HG03045 (cell line): ENCODE measurements at regions not wholly inside any gene's neighbourhood (a gene's known extent, or its start where the extent isn't known, plus 50 kb on each side); places are given as distances from the start of the nearest gene placed in this dataset.

Experiments used
- ATAC-seq: cut with Tn5 transposase; IDR thresholded peaks from one replicate; pipeline ENCODE4 v1.9.1; 2021; ENCODE audit warnings: mild to moderate bottlenecking, moderate library complexity; ENCODE audit not compliant: unreplicated experiment

DNA sequence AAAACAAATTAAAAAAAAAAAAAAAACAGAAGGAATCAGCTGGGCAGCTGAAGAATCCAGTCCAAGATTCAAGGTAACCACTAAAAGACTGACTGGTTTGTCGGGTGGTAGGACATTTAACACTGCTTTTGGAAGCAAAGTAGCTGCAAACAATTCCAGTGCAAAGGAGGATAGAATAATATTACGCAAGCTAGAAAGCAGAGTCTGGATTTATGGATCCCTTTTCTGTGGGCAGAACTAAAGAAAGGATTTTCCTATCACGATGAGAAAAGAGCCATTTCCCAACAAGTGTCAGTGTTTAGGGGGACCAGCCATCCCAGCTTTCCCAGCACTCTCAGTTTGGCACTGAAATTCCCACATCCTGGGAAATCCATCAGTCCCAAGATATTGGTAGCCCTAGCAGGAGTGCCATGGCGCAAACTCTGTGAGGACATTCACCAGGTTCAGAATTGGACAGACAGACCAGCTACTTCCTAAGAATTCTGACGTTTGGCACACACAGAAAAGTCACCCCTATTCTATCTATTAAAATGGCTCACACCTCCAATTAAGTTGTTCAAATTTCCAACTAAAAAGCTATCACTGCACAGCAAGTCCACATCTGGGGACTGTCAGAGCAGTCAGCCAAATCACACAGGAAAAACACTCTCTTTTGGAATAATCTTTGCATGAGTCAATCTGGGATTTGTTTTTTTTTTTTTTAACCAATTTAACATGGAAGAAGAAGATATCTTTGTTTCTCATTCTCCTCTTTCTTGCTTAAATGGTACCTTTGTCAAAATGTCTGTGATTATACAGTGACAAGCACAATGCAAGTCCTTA is 356.8 kb upstream of the ARID1B start:
- no peak for ATAC-seq

DNA sequence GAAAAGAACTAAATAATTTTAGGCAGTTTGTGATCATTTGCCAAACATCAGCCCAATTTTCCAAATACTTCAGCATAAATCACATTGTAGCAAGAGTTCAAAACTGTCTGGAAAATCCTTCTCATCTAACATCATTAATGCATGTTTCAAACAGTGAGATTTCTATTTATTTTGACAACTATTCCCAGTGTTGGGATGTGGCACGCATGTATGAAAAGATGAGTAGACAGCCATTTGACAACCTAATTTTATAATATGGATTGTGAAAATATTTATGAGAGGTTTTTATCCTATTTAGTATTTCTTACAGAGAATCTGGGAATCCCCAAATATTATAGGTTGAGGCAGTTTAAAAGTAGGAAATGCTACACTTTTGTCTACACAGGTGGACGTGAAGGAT is 357.6 kb upstream of the ARID1B start:
- ATAC-seq: no peak

DNA sequence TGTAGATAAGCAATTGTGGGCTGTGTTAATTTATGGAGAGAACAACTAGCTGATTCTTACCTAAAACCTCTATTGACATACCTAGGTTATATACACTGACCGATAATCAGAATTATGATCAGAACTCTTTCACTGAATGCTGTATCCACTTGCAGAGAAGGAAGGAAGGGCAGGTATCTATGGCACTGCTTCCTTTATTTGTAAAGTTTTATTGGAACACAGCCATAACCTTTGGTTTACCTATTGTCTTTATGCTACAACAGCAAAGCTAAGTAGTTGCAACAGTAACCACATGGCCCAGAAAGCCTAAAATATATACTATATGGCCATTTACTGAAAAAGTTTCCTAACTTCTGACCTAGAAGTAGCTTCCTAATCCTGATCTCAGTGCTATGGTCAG is 358.9 kb upstream of the ARID1B start:
- ATAC-seq: no peak

DNA sequence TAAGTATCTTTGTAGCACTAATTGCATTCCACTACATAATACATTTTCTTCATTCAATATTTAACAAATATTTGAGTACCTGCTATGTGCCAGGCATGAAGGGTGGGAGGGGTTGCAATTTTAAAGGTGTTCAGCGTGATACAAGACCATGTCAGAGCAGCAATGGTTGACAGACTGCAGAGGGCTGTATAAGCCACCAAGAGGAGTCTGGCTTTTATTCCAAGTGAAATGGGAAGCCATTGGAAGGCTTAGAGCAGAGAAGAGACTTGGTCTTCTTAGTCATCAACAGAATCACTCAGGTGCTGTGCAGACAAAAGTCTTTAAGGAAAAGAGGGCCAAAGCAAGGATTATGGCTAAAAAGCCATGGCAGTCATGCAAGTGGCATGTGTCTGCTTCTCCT is 360.8 kb upstream of the ARID1B start:
- ATAC-seq: no peak

DNA sequence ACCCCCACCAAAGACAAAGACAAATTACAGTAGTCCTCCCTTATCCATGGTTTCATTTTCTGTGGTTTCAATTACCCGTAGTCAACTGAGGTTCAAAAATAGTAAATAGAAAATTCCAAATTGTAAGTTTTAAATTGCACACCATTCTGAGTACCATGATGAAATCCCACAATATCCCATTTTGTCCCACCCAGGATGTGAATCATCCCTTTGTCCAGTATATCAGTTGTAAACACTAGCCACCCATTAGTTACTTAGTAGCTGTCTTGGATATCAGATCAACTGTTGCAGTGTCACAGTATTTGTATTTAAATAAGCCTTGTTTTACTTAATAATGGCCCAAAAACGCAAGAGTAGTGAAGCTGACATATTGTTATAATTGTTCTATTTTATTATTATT is 364.0 kb upstream of the ARID1B start:
- no peak for ATAC-seq

DNA sequence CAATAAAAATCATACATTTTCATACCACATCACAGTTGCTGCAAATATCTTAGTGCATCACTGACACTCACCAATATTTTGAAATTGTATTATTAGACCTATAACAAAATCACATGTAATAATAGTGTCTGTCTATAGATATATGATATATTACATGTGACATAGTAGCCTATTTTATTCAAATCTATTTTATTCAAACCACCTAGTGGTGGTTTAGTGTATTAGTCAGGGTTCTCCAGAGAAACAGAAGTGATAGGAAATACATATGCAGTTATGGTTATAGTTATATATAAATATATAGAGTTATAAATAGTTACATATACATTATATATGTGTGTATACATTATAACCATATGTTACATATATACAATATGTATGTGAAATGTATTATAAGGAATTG is 366.5 kb upstream of the ARID1B start:
- no peak for ATAC-seq

DNA sequence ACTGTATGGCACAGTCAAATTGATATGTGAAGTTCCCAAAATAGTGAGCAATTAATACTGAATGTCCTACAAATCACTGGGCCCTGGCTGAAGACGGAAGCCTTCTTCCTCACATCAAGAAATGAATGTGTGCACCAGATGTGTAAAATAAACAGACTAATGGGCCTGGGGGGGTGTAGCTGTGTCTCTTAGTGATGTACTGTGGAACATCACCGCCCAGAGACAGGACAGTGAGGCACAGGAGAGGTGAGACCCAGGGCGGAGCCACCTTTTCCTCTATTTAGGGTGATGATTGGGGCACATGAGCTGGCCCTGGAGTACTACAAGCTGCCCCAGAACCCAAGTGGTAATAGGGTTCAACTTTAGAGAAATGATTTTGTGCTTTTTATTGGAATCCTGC is 368.5 kb upstream of the ARID1B start:
- ATAC-seq: no peak

DNA sequence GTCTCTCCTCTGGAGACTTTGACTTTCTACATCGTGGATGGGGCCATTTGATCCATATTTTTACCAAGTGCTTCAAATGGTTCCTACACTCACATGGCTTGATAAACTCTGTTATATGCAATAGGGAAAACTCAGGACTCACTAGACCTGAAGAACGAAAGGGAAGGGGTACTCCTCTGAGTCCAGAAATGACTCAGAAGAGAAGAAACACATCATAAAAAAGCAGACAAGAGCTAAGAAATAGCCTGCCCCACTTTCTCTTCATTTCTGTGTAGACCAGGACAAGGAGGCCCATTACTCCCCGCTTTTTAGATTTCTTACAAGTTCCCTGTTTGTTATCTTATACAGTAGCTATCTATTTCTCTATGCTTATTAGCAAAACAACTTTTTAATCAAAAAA is 369.8 kb upstream of the ARID1B start:
- ATAC-seq: no peak

DNA sequence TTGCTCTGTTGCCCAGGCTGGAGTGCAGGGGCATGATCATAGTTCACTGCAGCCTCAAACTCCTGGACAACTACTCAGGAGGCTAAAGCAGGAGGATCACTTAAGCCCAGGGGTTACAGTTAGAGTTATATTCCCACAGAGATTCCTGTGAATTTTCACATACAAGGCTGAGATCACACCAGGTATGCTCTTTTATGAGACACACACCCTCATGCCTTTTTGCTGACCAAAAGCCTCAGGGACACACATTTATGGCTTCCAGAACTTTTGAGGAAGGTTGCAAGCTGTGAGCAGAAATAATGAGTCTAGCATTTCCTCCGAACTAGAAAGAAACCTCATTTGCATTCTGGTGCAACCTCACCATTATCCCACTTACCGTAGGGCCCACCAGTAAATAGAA is 370.5 kb upstream of the ARID1B start:
- no peak for ATAC-seq

DNA sequence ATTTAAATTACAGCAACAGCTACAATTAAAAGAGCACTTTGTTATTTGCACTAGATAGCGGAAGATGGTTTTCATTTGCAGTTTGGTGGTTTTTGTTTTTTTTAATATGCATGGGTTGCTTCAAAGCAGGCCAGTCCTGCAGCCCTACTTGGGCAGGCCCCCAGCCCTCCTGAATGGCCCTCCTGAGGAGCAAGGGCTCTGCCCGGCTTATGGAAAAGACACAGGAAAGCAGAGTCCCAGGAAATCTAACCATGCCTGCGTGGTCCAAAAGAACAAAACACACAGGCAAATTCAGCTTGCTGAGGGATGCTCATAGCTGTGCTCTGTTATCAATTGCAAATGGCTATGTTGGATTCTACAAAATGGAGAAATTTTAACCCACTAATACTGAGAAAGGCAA is 371.1 kb upstream of the ARID1B start:
- no peak for ATAC-seq

DNA sequence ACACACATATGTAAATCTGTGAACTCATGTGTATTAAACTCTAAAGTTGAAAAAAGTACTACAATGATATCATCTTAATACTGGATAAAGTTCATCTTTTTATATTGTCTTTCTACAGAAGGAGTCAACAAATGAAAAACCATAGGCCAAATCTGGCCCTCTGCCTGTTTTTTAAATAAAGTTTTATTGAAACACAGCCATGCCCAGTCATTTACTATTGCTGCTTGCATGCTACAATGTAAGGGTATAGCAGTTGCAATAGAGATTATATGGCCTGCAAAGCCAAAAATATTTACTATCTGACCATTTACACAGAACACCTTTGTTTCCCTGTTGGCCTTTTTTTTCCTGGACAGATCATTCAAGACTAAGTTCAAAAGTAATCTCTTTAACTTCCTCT is 374.6 kb upstream of the ARID1B start:
- ATAC-seq: no peak

DNA sequence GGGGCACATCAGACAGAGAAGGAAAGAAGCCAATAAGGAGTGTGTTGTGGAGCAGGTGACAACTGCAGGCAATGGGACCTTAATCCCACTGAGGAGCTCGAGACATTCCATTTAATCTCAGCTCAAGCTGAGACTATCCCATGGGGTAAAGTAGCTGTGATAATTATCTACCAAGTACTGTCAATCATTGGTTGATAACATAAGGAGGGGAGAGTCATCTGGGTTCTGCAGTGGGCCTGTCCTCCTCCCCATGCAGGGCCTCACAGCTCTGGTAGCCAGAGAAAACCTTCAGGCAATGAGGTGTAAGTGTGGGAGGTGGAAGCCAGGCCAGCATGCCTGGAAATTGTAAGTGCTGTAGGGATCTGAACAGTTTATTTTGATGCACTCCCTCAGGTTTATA is 375.0 kb upstream of the ARID1B start:
- ATAC-seq: no peak

DNA sequence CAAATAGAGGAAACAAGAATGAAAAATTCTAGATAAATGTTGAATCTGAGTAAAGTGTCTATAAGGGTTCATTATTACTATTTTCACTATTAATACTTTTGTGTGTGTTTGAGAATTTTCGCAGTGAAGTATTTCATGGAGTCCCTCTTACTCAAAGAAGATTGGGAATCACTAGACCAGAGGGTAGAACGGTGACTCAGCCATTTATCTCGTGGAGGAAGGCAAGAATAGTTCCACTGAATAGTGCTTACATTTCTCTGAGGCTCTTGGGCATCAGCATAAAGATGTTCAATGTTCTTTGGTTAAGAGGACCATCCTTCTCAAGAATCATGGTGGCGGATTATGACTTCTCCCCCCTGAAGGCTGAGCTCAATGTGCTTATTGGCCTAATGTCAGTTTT is 376.7 kb upstream of the ARID1B start:
- ATAC-seq: no peak

DNA sequence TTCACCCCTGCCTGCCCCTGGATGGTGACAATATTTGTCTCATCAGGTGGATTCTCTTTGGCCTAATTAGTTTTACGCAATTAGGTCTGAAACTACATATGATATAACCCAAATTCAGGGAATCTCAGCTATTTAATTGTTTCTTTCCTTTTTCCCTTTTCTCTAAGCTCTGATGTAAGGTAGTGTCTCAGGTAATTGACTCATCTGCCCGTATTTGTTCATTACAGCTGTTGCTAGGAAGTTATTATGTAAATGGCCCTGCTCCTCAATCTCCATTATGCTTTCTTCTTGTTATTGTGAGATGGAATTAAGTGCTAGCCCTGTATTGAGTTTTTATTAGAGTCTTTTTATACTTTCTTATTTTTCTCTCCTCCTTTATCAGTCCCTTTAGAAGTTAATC is 378.2 kb upstream of the ARID1B start:
- no peak for ATAC-seq

DNA sequence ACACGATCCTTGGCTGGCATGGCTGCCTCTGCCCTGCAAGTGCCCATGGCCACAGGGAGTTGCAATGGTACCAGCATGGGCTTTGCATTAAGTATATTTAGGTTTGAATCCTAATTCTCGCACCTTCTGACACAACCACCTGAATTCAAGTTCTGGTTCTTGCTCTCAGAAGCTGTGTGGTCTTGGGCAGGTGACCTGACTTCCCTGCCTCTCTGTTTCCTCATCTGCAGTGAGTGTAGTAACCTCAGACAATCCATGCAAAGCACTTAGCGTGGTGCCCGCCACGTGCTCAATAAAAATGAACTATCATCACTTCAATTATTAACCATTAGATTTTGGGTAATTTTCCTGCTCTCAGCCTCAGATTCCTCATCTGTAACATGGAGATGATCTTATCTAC is 378.8 kb upstream of the ARID1B start:
- ATAC-seq: no peak

DNA sequence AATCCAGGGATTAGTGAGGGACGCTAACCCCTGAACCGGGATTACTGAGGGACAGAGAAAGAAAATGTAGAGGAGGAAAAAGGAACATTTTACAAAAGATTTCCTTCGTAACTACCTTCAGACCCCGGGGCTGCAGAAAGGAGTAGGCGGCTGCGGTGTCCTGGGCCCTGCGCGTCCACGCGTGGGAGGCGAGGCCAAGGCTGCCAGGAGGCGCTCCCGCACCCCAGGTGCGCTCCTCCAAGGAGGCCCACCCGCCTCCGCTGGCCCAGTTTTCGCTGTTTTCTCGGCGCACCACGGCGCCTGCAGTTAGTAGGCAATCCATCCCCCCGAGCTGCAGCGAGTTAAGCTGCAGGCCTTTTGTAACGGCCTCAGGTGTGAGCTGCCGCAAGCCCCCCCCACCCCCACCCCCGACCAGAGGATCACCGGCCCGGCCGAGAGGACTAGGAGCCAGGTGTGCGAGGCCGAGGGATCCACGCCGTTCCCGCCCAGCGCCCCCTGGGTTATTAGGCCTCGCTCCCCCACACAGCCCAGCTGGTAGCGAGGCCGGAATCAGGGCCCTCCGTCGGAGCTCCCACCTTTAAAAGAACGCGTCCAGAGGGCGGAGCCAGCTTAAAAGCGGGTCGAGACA is 380.3 kb upstream of the ARID1B start:
- peak; percentile 10 for ATAC-seq

DNA sequence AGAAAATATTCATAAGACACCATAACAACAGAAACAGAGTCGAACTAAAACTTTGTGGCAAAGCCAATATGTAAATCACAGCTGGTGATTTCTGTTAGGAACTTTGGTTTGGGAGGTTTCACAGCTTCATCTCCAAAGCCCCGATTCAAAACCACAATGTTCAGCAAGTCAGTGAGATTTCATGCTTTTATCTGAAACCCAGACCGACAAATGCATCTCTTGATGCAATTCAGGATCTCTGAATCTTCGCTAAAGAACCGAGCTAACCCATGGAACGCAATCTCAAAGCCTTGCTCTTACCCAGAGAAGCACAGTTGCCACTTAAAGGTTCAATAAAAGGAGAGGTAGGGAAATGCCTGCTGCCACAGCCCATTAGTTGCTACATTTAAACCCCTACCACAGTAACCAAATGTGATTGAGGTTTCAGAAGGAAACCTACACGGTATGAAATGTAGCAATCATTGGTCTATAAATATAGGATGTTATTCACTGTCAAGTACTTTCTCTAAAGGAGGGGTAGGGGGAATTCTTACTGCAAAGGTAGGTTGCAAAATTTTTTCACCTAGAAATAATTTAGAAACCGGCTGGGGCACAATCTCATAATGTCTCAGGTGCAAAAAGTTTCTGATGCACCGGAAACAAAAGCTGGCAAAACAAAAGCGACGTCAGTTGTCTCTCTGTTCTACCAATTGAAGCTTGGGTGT is 381.0 kb upstream of the ARID1B start:
- ATAC-seq: peak; percentile 61

DNA sequence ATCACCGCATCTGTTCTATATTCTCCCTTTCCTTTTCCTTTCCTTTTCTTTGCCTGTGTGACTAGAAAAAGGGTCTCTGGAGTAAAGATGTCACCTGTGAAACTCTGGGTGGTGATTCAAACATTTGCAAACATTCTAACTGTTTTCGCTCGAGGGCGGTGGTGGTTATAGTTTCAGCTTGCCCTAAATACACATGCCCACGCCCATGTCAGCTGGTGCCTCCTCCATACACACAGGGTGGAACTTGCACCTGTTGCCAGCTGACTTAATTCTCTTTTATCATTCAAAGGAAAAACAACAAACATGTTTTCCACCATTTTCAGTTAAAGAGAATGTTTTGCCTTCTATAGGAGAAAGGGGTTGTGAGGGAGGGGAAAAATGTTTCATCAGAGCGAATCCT is 381.9 kb upstream of the ARID1B start:
- peak; percentile 70 for ATAC-seq

DNA sequence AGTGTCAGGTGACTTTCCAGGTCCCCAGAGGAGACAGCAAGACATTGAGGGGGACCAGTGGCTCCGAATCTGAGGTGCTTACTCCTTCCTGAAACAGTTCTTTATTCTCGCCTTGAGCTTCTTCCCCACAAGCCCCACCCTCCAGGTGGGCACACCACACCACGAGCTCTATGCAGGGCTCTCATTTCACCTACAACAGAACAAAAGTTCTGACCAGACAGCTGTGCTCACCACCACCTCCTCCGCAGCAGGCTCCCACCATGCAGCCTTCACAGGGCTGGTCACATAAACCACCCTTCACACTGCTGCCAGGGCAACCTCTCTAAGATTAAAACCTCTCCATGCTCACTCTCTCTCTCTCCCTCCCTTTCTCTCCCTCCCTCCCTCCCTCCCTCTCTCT is 384.5 kb upstream of the ARID1B start:
- ATAC-seq: no peak

DNA sequence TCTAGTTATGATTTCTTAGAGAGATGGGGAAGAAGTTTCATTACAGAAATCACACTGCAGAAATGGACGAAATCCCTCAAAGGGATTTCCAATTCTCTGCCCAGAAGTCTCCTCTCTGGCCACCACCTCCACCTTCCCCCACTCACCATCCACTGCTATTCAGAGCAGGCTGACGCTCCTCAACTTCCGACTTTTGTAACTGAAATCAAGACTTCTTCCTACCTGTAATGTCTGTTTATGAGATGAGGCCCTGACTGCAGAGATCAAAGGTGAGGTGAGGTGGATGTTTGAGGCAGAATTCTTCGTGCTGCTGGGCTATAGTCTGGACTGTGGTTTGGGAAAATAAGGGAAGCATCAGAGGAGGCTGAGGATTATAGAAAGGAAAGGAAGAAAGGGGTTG is 385.2 kb upstream of the ARID1B start:
- ATAC-seq: no peak

DNA sequence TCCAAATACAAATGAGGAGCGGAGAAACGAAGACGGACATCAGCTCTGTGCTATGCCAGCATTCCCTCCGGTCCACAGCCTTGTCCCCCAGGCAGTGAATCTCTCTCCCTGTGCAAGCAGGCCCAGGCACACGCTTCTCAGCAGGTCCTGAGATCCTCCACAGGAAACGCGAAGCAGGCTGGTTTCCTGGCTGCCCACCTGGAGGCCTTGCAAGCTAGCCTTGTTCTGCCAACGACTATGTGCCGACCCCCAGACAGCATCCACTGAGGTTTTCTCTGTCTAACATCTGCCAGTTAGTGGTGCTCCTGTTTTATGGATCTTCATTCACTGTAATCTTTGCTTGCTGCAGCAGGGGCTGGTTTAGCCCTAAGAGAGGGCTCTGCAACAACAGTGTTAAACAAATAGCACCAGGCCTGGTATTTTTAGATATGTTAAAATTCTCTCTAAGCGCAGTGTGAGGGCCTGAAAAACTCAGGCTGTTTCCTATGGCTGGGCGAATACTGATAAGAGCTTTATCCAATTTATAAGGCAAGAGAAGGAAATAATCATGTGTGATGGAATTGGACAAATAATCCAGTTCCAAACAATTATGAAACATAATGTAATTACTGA is 386.0 kb upstream of the ARID1B start:
- no peak for ATAC-seq

DNA sequence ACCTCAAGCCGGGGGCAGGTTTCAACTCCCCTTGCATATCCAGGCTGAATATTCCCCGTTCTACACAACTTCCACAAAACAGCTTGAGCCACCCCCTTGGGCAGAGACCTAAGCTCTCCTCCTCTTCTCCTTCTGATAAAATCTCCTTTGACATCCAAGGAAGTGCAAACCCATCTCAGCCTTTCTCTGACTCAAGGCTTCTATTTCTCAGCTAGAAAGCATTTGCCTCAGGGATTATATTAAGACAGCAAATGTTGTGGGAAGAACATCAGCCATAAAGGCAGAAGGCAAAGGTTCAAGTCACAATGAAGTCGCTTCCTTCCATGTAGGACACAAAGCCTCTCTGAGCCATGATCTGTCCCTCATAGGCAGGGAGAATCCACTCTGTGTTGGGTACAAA is 386.6 kb upstream of the ARID1B start:
- ATAC-seq: no peak
